Mesothelial cell of epicardium (in vitro differentiated cells): ENCODE measurements at regions not wholly inside any gene's neighbourhood (a gene's known extent, or its start where the extent isn't known, plus 50 kb on each side); places are given as distances from the start of the nearest gene placed in this dataset.
A peak's percentile ranks its signal among the peaks of the same experiment; 100 is the strongest.

ENCODE experiments used
- DNase-seq, 2 experiments: peaks; one replicate each; pipeline ENCODE4 v3.0.0; 2021; ENCODE audit warnings: low spot score in 2 of 2; ENCODE audit not compliant: unreplicated experiment in 2 of 2
- H3K27ac Mint-ChIP-seq: 2 replicates; pipeline ENCODE4 v1.8.0; 2021; ENCODE audit warnings: mixed read lengths
- H3K27me3 Mint-ChIP-seq: 2 replicates; pipeline ENCODE4 v1.8.0; 2021; ENCODE audit warnings: low read depth, mixed read lengths
- H3K36me3 Mint-ChIP-seq: 2 replicates; pipeline ENCODE4 v1.8.0; 2021; ENCODE audit warnings: mixed read lengths
- H3K4me1 Mint-ChIP-seq: 2 replicates; pipeline ENCODE4 v1.8.0; 2021; ENCODE audit warnings: mixed read lengths
- H3K4me3 Mint-ChIP-seq: 2 replicates; pipeline ENCODE4 v1.8.0; 2021; ENCODE audit warnings: mild to moderate bottlenecking, moderate library complexity, mixed read lengths
- H3K9me3 Mint-ChIP-seq: 2 replicates; pipeline ENCODE4 v1.8.0; 2021; ENCODE audit warnings: mixed read lengths
- TF ChIP-seq, protein P1 (sequence below): fragments of 200-600 bp; sonication (generic); IDR thresholded peaks from one replicate; pipeline ENCODE4 v1.5.0; 2021; ENCODE audit warnings: antibody characterized with exemption; ENCODE audit not compliant: unreplicated experiment

DNA sequence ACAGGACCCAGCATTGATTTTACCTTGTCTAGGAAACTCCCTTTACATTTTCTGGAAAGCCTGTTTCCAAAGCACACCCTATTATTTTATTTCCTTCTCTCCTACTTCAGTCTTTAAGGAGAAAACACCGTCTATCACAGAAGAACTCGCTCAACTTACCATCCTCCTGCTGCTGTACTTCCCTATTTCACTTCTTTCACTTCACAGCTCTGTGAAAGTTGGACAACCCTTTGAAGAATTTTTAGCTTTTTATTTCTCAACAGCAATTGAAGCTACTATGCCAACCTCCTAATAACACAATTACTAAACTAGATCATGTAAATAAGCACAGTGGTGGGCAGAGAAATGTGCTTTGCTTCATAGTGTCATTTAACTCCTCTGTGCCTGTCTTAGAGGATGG is 166.5 kb downstream of the TFEC start:
- DNase-seq: no peak
- H3K4me3 Mint-ChIP-seq: no peak overlapping the region
- H3K27ac Mint-ChIP-seq: no peak overlapping the region
- H3K36me3 Mint-ChIP-seq: no peaks in the 10 kb centered on the region
- H3K9me3 Mint-ChIP-seq: peaks cover 5% of the 10 kb centered on the region
- H3K27me3 Mint-ChIP-seq: no peaks in the 10 kb centered on the region
- TF ChIP-seq, protein P1, sequence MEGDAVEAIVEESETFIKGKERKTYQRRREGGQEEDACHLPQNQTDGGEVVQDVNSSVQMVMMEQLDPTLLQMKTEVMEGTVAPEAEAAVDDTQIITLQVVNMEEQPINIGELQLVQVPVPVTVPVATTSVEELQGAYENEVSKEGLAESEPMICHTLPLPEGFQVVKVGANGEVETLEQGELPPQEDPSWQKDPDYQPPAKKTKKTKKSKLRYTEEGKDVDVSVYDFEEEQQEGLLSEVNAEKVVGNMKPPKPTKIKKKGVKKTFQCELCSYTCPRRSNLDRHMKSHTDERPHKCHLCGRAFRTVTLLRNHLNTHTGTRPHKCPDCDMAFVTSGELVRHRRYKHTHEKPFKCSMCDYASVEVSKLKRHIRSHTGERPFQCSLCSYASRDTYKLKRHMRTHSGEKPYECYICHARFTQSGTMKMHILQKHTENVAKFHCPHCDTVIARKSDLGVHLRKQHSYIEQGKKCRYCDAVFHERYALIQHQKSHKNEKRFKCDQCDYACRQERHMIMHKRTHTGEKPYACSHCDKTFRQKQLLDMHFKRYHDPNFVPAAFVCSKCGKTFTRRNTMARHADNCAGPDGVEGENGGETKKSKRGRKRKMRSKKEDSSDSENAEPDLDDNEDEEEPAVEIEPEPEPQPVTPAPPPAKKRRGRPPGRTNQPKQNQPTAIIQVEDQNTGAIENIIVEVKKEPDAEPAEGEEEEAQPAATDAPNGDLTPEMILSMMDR: no peak
- H3K4me1 Mint-ChIP-seq: peaks cover 42% of the 10 kb centered on the region

GRCh38 chr7:115851291-115851690 is 179.3 kb downstream of the TFEC start:
- Mint-ChIP-seq H3K36me3 (no peaks in the 10 kb centered on the region), H3K27ac (no peak overlapping the region)

GRCh38 chr7:115850774-115851173 is 179.8 kb downstream of the TFEC start:
- Mint-ChIP-seq H3K4me1 (peaks cover 12% of the 10 kb centered on the region), H3K27me3 (no peaks in the 10 kb centered on the region), H3K9me3 (no peaks in the 10 kb centered on the region), H3K36me3 (no peaks in the 10 kb centered on the region), H3K4me3 (no peak overlapping the region), H3K27ac (no peak overlapping the region)
- TF ChIP-seq, protein P1: no peak
- DNase-seq: no peak

More at GRCh38 chr7:115851291-115851690, 179.3 kb downstream of the TFEC start:
- Mint-ChIP-seq H3K4me1 (peaks cover 12% of the 10 kb centered on the region), H3K27me3 (no peaks in the 10 kb centered on the region), H3K4me3 (no peak overlapping the region), H3K9me3 (no peaks in the 10 kb centered on the region)
- TF ChIP-seq, protein P1: no peak
- DNase-seq: no peak

- H3K36me3 Mint-ChIP-seq: no peaks in the 10 kb centered on the region
- peaks cover 22% of the 10 kb centered on the region for H3K4me1 Mint-ChIP-seq
- peaks cover 11% of the 10 kb centered on the region for H3K9me3 Mint-ChIP-seq
- TF ChIP-seq, protein P1: no peak
- H3K27ac Mint-ChIP-seq: no peak overlapping the region
- no peak overlapping the region for H3K4me3 Mint-ChIP-seq
- no peak for DNase-seq
- no peaks in the 10 kb centered on the region for H3K27me3 Mint-ChIP-seq
These were observed 185.7 kb downstream of the TFEC start for GRCh38 chr7:115844857-115845256.

DNA sequence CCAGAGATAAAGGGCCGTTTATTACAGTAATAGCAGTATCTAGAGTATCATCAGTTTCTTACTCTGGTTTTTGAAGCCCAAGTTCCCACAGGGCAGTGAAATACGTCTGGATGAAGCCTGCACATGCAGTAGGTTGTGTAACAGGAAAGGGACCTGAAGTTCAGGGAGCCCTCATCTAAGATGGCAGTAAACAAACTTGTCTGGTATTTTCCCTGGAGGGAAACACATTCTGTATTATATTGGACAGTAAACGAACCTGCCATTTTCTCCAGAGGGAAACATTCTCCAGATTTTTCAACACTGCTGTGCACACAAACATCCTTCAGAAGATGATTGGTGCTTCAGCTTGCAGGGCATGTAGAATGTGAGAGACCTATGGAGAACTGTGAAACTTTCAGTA is 189.9 kb downstream of the TFEC start:
- peaks cover 17% of the 10 kb centered on the region for H3K4me1 Mint-ChIP-seq
- TF ChIP-seq, protein P1: no peak
- H3K27me3 Mint-ChIP-seq: no peaks in the 10 kb centered on the region
- no peak overlapping the region for H3K4me3 Mint-ChIP-seq
- H3K9me3 Mint-ChIP-seq: peaks cover 11% of the 10 kb centered on the region
- H3K36me3 Mint-ChIP-seq: no peaks in the 10 kb centered on the region
- DNase-seq: no peak
- peak overlapping the region; percentile 66 for H3K27ac Mint-ChIP-seq

- Mint-ChIP-seq H3K4me3 (no peak overlapping the region), H3K4me1 (peaks cover 19% of the 10 kb centered on the region), H3K27ac (no peak overlapping the region), H3K9me3 (peaks cover 4% of the 10 kb centered on the region), H3K36me3 (no peaks in the 10 kb centered on the region), H3K27me3 (no peaks in the 10 kb centered on the region)
- no peak for DNase-seq
- TF ChIP-seq, protein P1: no peak
These were observed 191.7 kb downstream of the TFEC start for GRCh38 chr7:115838829-115839228.
